ENCODE measurements at regions not wholly inside any gene's neighbourhood (a gene's known extent, or its start where the extent isn't known, plus 50 kb on each side); places are given as distances from the start of the nearest gene placed in this dataset.

GRCh38 chr3:117266806-117267205 lies 557.2 kb downstream of the TUSC7 start:
- no peak overlapping the region for H3K4me3 ChIP-seq
- no peak overlapping the region for H3K27ac ChIP-seq
- H3K36me3 ChIP-seq, result no peaks in the 10 kb centered on the region
- no peaks in the 10 kb centered on the region for H3K9me3 ChIP-seq
- DNase-seq, result no peak
- intact Hi-C loops (cut with DNase I), result no loop called here
- TF ChIP-seq POLR2A (IDR thresholded peaks at IDR 0.05) (no peak), CTCF (IDR thresholded peaks at IDR 0.05) (no peak)
- H3K27me3 ChIP-seq, result no peaks in the 10 kb centered on the region
- H3K4me1 ChIP-seq, result no peaks in the 10 kb centered on the region

- no peak overlapping the region for H3K4me3 ChIP-seq
- 60 to 67% methylated on average over 2 of the region's 2 CpGs for WGBS, 2 donors
- TF ChIP-seq POLR2A (IDR thresholded peaks at IDR 0.05), result no peak
- no peaks in the 10 kb centered on the region for H3K9me3 ChIP-seq
- H3K36me3 ChIP-seq, result no peaks in the 10 kb centered on the region
- no peak for DNase-seq
- H3K4me1 ChIP-seq, result no peaks in the 10 kb centered on the region
- no peak overlapping the region for H3K27ac ChIP-seq
- intact Hi-C loops (cut with DNase I), result no loop called here
- no peaks in the 10 kb centered on the region for H3K27me3 ChIP-seq
These were observed 558.7 kb downstream of the TUSC7 start for GRCh38 chr3:117268318-117268717.

GRCh38 chr3:117272274-117272673 lies 562.7 kb downstream of the TUSC7 start:
- no peak for DNase-seq
- H3K36me3 ChIP-seq, result no peaks in the 10 kb centered on the region
- no peaks in the 10 kb centered on the region for H3K9me3 ChIP-seq
- no peaks in the 10 kb centered on the region for H3K4me1 ChIP-seq
- intact Hi-C loops (cut with DNase I), result no loop called here
- TF ChIP-seq CTCF (IDR thresholded peaks at IDR 0.05), result no peak
- no peak for TF ChIP-seq POLR2A (IDR thresholded peaks at IDR 0.05)
- no peak overlapping the region for H3K27ac ChIP-seq
- 58 to 82% methylated on average over 2 of the region's 2 CpGs for WGBS, 2 donors
- H3K27me3 ChIP-seq, result no peaks in the 10 kb centered on the region
- no peak overlapping the region for H3K4me3 ChIP-seq

GRCh38 chr3:117272876-117273523 lies 563.4 kb downstream of the TUSC7 start:
- intact Hi-C loops (cut with DNase I), result no loop called here
- Histone ChIP-seq H3K27ac (no peak overlapping the region), H3K36me3 (no peaks in the 10 kb centered on the region), H3K9me3 (no peaks in the 10 kb centered on the region), H3K4me1 (no peaks in the 10 kb centered on the region), H3K27me3 (no peaks in the 10 kb centered on the region), H3K4me3 (no peak overlapping the region)
- TF ChIP-seq POLR2A (IDR thresholded peaks at IDR 0.05), result no peak
- TF ChIP-seq CTCF (IDR thresholded peaks at IDR 0.05), result no peak
- no peak for DNase-seq
- WGBS, 2 donors, result 47 to 48% methylated on average over 5 of the region's 5 CpGs

- intact Hi-C loops (cut with DNase I), result no loop called here
- no peak overlapping the region for H3K4me3 ChIP-seq
- no peaks in the 10 kb centered on the region for H3K36me3 ChIP-seq
- H3K4me1 ChIP-seq, result no peaks in the 10 kb centered on the region
- H3K27me3 ChIP-seq, result no peaks in the 10 kb centered on the region
- DNase-seq, result no peak
- no peak overlapping the region for H3K27ac ChIP-seq
- TF ChIP-seq CTCF (IDR thresholded peaks at IDR 0.05), result no peak
- TF ChIP-seq POLR2A (IDR thresholded peaks at IDR 0.05), result no peak
- 38 to 50% methylated on average over 2 of the region's 2 CpGs for WGBS, 2 donors
- no peaks in the 10 kb centered on the region for H3K9me3 ChIP-seq
These were observed 568.2 kb downstream of the TUSC7 start for GRCh38 chr3:117277816-117278215.
